GM23338 (cell line): ENCODE measurements at regions not wholly inside any gene's neighbourhood (a gene's known extent, or its start where the extent isn't known, plus 50 kb on each side); places are given as distances from the start of the nearest gene placed in this dataset.
A peak's percentile ranks its signal among the peaks of the same experiment; 100 is the strongest.

Experiments
- ATAC-seq: fragments of 200-7000 bp; cut with Tn5 transposase; 3 replicates; pipeline ENCODE4 v1.9.1; 2020
- DNase-seq: peaks from one replicate; pipeline ENCODE4 v3.0.0-alpha.2; 2015; ENCODE audit warnings: low spot score
- H2AFZ ChIP-seq: fragments of 200-600 bp; sonication (generic); 2 replicates; pipeline ENCODE4 v1.8.0; 2016; ENCODE audit warnings: antibody characterized with exemption, mild to moderate bottlenecking, moderate library complexity
- H3F3A ChIP-seq: fragments of 200-600 bp; sonication (generic); replicated peaks from 2 replicates; pipeline ENCODE4 v1.8.0; 2017; ENCODE audit warnings: antibody characterized with exemption, mixed run types, low read depth
- H3K27ac ChIP-seq: fragments of 200-600 bp; sonication (generic); 2 replicates; pipeline ENCODE4 v1.6.1; 2016; ENCODE audit warnings: low read depth
- H3K27me3 ChIP-seq: fragments of 200-600 bp; sonication (generic); 2 replicates; pipeline ENCODE4 v1.8.0; 2016; ENCODE audit warnings: mild to moderate bottlenecking, mixed run types, moderate library complexity; ENCODE audit not compliant: insufficient read depth
- H3K36me3 ChIP-seq: fragments of 200-600 bp; sonication (generic); 2 replicates; pipeline ENCODE4 v1.8.0; 2016; ENCODE audit warnings: mild to moderate bottlenecking; ENCODE audit not compliant: insufficient read depth
- H3K4me1 ChIP-seq: fragments of 200-600 bp; sonication (generic); 2 replicates; pipeline ENCODE4 v1.8.0; 2016; ENCODE audit warnings: mild to moderate bottlenecking, moderate library complexity; ENCODE audit not compliant: insufficient read depth
- H3K4me2 ChIP-seq: fragments of 200-600 bp; sonication (generic); 2 replicates; pipeline ENCODE4 v1.7.1; 2017; ENCODE audit warnings: mixed run types
- H3K4me3 ChIP-seq: fragments of 200-600 bp; sonication (generic); 2 replicates; pipeline ENCODE4 v1.6.1; 2016; ENCODE audit warnings: mixed run types
- H3K79me2 ChIP-seq: fragments of 200-600 bp; sonication (generic); replicated peaks from 2 replicates; pipeline ENCODE4 v1.8.0; 2017; ENCODE audit warnings: mild to moderate bottlenecking; ENCODE audit not compliant: insufficient read depth
- H3K9me2 ChIP-seq: fragments of 200-600 bp; sonication (generic); 2 replicates; pipeline ENCODE4 v1.8.0; 2017; ENCODE audit not compliant: insufficient read depth
- H4K20me1 ChIP-seq: fragments of 200-600 bp; sonication (generic); replicated peaks from 2 replicates; pipeline ENCODE4 v1.8.0; 2017; ENCODE audit warnings: mild to moderate bottlenecking; ENCODE audit not compliant: insufficient read depth
- H3K27ac Mint-ChIP-seq: 2 replicates; pipeline ENCODE4 v1.8.0; 2020; ENCODE audit warnings: inconsistent platforms, mild to moderate bottlenecking, moderate library complexity, mixed read lengths
- H3K27me3 Mint-ChIP-seq: 3 replicates; pipeline ENCODE4 v1.8.0; 2022; ENCODE audit warnings: low read depth, mild to moderate bottlenecking, moderate library complexity, mixed read lengths, inconsistent platforms; ENCODE audit not compliant: insufficient read depth, poor library complexity
- H3K36me3 Mint-ChIP-seq: 3 replicates; pipeline ENCODE4 v1.8.0; 2021; ENCODE audit warnings: low read depth, mild to moderate bottlenecking, inconsistent platforms, moderate library complexity, mixed read lengths
- H3K4me1 Mint-ChIP-seq: 3 replicates; pipeline ENCODE4 v1.8.0; 2020; ENCODE audit warnings: mild to moderate bottlenecking, inconsistent platforms, mixed read lengths
- H3K4me3 Mint-ChIP-seq: 3 replicates; pipeline ENCODE4 v1.8.0; 2021; ENCODE audit warnings: moderate library complexity, mild to moderate bottlenecking, inconsistent platforms, mixed read lengths
- H3K9me3 Mint-ChIP-seq: 3 replicates; pipeline ENCODE4 v1.8.0; 2020; ENCODE audit warnings: moderate library complexity, mild to moderate bottlenecking, inconsistent platforms, mixed read lengths
- CREB1 ChIP-seq: fragments of 250-450 bp; sonication (Bioruptor Pico); IDR thresholded peaks from 2 replicates; pipeline ENCODE4 v1.5.0; 2020; ENCODE audit warnings: low read depth, mild to moderate bottlenecking, moderate library complexity
- CTCF ChIP-seq, 2 experiments: fragments of 200-600 bp in 1 of 2; sonication (generic) in 1 of 2; conservative IDR thresholded peaks; 2 replicates each; pipeline versions ENCODE4 v1.5.1 to v1.6.1; 2016 to 2017; ENCODE audit warnings: antibody characterized with exemption in 2 of 2, low read depth in 2 of 2, mild to moderate bottlenecking in 2 of 2, moderate library complexity in 1 of 2
- ETS1 ChIP-seq: IDR thresholded peaks from 2 replicates; pipeline ENCODE4 v1.6.1; 2016; ENCODE audit warnings: antibody characterized with exemption
- EZH2 ChIP-seq: fragments of 200-600 bp; sonication (generic); IDR thresholded peaks from one replicate; pipeline ENCODE4 v1.8.0; 2017; ENCODE audit warnings: antibody characterized with exemption, mild to moderate bottlenecking, low read depth; ENCODE audit not compliant: unreplicated experiment
- EZH2phosphoT487 ChIP-seq: fragments of 200-600 bp; sonication (generic); IDR thresholded peaks from one replicate; pipeline ENCODE4 v1.8.1; 2018; ENCODE audit warnings: antibody characterized with exemption; ENCODE audit not compliant: unreplicated experiment
- JUNB ChIP-seq: IDR thresholded peaks from one replicate; pipeline ENCODE4 v1.6.1; 2016; ENCODE audit warnings: antibody characterized with exemption; ENCODE audit not compliant: unreplicated experiment
- NANOG ChIP-seq: IDR thresholded peaks from 2 replicates; pipeline ENCODE4 v1.6.1; 2016; ENCODE audit warnings: antibody characterized with exemption, borderline replicate concordance
- POLR2AphosphoS5 ChIP-seq: IDR thresholded peaks from 2 replicates; pipeline ENCODE4 v1.6.1; 2016; ENCODE audit warnings: antibody characterized with exemption, low read depth
- REST ChIP-seq: IDR thresholded peaks from one replicate; pipeline ENCODE4 v1.6.1; 2018; ENCODE audit warnings: antibody characterized with exemption; ENCODE audit not compliant: unreplicated experiment
- STAT1 ChIP-seq: IDR thresholded peaks from one replicate; pipeline ENCODE4 v1.6.1; 2016; ENCODE audit warnings: antibody characterized with exemption; ENCODE audit not compliant: unreplicated experiment
- ZNF114 ChIP-seq: fragments of 250-450 bp; sonication (Bioruptor Pico); IDR thresholded peaks from 2 replicates; pipeline ENCODE4 v1.5.0; 2020; ENCODE audit warnings: mild to moderate bottlenecking, moderate library complexity
- ZNF331 ChIP-seq: fragments of 250-450 bp; sonication (Bioruptor Pico); IDR thresholded peaks from 2 replicates; pipeline ENCODE4 v1.5.0; 2020; ENCODE audit warnings: low read depth, mild to moderate bottlenecking, moderate library complexity
- ZNF462 ChIP-seq: fragments of 250-450 bp; sonication (Bioruptor Pico); IDR thresholded peaks from 2 replicates; pipeline ENCODE4 v1.5.0; 2020; ENCODE audit warnings: mild to moderate bottlenecking, moderate library complexity

GRCh38 chr4:22235698-22236097, 280.2 kb downstream of the ADGRA3 start:
- H3K4me1 ChIP-seq = peaks cover 12% of the 10 kb centered on the region
- H3K36me3 ChIP-seq = no peaks in the 10 kb centered on the region
- peak overlapping the region; percentile 67 for H2AFZ ChIP-seq
- Mint-ChIP-seq H3K36me3 (no peaks in the 10 kb centered on the region), H3K4me1 (peaks cover 27% of the 10 kb centered on the region), H3K9me3 (no peaks in the 10 kb centered on the region), H3K4me3 (no peak overlapping the region), H3K27me3 (peaks cover 3% of the 10 kb centered on the region), H3K27ac (no peak overlapping the region)
- 0 out of 2 replicates have a peak overlapping the region, but pooled peaks have one; percentile 9 for H3K4me2 ChIP-seq
- ATAC-seq (no peak), DNase-seq (no peak)
- no peaks in the 10 kb centered on the region for H4K20me1 ChIP-seq
- no peaks in the 10 kb centered on the region for H3K27me3 ChIP-seq
- TF ChIP-seq POLR2AphosphoS5 = no peak
- TF ChIP-seq JUNB = no peak
- no peak for TF ChIP-seq ZNF114
- TF ChIP-seq CREB1 (CRISPR knock-in tag) = no peak
- TF ChIP-seq EZH2phosphoT487 = no peak
- TF ChIP-seq ZNF331 (CRISPR knock-in tag) = no peak
- TF ChIP-seq EZH2 = no peak
- TF ChIP-seq ETS1 = no peak
- TF ChIP-seq REST = no peak
- TF ChIP-seq ZNF462 = no peak
- no peak for TF ChIP-seq CTCF (conservative IDR thresholded peaks at IDR 0.05; ENCODE audit: low read depth in 2 of 2)
- TF ChIP-seq STAT1 = no peak
- TF ChIP-seq NANOG = no peak
- no peaks in the 10 kb centered on the region for H3K79me2 ChIP-seq
- H3K27ac ChIP-seq = no peak overlapping the region
- no peaks in the 10 kb centered on the region for H3F3A ChIP-seq
- H3K4me3 ChIP-seq = no peak overlapping the region
- H3K9me2 ChIP-seq = no peaks in the 10 kb centered on the region
